ENCODE measurements at regions not wholly inside any gene's neighbourhood (a gene's known extent, or its start where the extent isn't known, plus 50 kb on each side); places are given as distances from the start of the nearest gene placed in this dataset.

DNA sequence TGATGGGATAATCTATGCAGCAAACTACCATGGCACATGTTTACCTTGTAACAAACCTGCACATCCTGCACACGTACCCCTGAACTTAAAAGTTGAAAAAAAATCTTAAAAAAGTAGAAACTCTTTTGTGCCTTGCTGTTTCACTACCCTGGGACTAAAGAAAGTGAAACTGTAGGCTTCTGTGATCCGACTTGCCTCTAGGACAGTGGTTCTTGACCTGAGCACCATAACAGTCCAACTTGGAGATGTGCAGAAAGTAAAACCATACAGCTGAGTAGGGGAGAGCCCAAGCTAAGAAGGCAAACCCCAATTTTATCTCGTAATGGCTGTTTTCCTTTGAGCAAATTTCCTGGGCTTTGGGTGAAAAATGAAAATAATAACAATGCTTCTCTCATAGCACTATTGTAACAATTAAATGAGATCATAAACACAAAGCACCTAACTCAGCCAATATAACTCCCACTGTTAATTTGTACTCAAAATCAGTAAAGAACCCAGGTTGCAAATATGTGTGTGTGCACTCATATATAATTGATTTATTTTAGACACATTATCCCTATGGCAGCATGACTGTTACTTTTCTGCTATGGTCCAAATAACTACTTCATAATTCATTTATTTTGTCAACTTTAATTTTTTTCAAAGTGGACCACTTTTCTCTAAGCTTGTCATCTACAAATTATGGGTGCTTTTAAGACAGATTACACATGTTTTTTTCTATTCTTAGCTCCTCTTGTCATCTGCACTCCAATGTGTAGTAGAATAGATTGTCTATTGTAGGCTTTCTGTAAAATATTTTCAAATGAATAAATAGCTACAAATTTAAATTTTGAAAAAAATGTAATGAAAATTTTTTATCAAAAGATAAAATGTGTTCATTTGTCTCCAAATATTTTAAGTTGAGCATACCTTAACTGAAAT is 334.9 kb downstream of the BTG1 start:
- TF ChIP-seq, protein P1, sequence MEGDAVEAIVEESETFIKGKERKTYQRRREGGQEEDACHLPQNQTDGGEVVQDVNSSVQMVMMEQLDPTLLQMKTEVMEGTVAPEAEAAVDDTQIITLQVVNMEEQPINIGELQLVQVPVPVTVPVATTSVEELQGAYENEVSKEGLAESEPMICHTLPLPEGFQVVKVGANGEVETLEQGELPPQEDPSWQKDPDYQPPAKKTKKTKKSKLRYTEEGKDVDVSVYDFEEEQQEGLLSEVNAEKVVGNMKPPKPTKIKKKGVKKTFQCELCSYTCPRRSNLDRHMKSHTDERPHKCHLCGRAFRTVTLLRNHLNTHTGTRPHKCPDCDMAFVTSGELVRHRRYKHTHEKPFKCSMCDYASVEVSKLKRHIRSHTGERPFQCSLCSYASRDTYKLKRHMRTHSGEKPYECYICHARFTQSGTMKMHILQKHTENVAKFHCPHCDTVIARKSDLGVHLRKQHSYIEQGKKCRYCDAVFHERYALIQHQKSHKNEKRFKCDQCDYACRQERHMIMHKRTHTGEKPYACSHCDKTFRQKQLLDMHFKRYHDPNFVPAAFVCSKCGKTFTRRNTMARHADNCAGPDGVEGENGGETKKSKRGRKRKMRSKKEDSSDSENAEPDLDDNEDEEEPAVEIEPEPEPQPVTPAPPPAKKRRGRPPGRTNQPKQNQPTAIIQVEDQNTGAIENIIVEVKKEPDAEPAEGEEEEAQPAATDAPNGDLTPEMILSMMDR (IDR thresholded peaks at IDR 0.05; ENCODE audit: insufficient read depth, low read length) = no peak
- TF ChIP-seq GABPA (IDR thresholded peaks at IDR 0.05; ENCODE audit: low read depth) (no peak), POLR2AphosphoS5 (IDR thresholded peaks at IDR 0.05; ENCODE audit: low read depth) (no peak)
